ENCODE measurements at regions not wholly inside any gene's neighbourhood (a gene's known extent, or its start where the extent isn't known, plus 50 kb on each side); places are given as distances from the start of the nearest gene placed in this dataset.

- Histone ChIP-seq H3K9me3 (ENCODE audit: low read length) (no peaks in the 10 kb centered on the region), H2AFZ (ENCODE audit: low read length) (no peak overlapping the region), H4K20me1 (ENCODE audit: insufficient read depth, low read length) (no peaks in the 10 kb centered on the region), H3F3A (ENCODE audit: insufficient read depth, low read length) (no peaks in the 10 kb centered on the region), H3K36me3 (ENCODE audit: insufficient read depth, low read length) (no peaks in the 10 kb centered on the region), H3K27me3 (ENCODE audit: insufficient read depth, low read length) (no peaks in the 10 kb centered on the region), H3K79me2 (ENCODE audit: insufficient read depth, low read length) (no peaks in the 10 kb centered on the region), H3K4me3 (ENCODE audit: low read depth, low read length, poor library complexity, severe bottlenecking) (no peak overlapping the region), H3K4me2 (ENCODE audit: low read length) (no peak overlapping the region), H3K4me1 (ENCODE audit: insufficient read depth, low read length, severe bottlenecking) (peaks cover 23% of the 10 kb centered on the region), H3K9me2 (ENCODE audit: low read depth, low read length) (no peaks in the 10 kb centered on the region), H3K27ac (ENCODE audit: low read depth, low read length, poor library complexity, severe bottlenecking) (no peak overlapping the region), H3K9ac (ENCODE audit: low read length) (no peak overlapping the region)
- TF ChIP-seq EZH2 (IDR thresholded peaks at IDR 0.05; ENCODE audit: borderline replicate concordance, low read length): no peak
- TF ChIP-seq CTCF (IDR thresholded peaks at IDR 0.05; ENCODE audit: low read length): no peak
Measured at GRCh38 chr6:12481850-12482249, 191.7 kb downstream of the EDN1 start.

GRCh38 chr6:12482386-12483375 is 192.5 kb downstream of the EDN1 start:
- Histone ChIP-seq H3K9me3 (ENCODE audit: low read length) (no peaks in the 10 kb centered on the region), H3K27me3 (ENCODE audit: insufficient read depth, low read length) (no peaks in the 10 kb centered on the region), H3K4me3 (ENCODE audit: low read depth, low read length, poor library complexity, severe bottlenecking) (peak overlapping the region; percentile 50), H3K27ac (ENCODE audit: low read depth, low read length, poor library complexity, severe bottlenecking) (peak overlapping the region; percentile 52), H3K4me1 (ENCODE audit: insufficient read depth, low read length, severe bottlenecking) (peaks cover 23% of the 10 kb centered on the region), H3K9ac (ENCODE audit: low read length) (peak overlapping the region; percentile 64), H3K36me3 (ENCODE audit: insufficient read depth, low read length) (no peaks in the 10 kb centered on the region), H4K20me1 (ENCODE audit: insufficient read depth, low read length) (no peaks in the 10 kb centered on the region), H3K79me2 (ENCODE audit: insufficient read depth, low read length) (no peaks in the 10 kb centered on the region), H3K4me2 (ENCODE audit: low read length) (peak overlapping the region; percentile 76), H3F3A (ENCODE audit: insufficient read depth, low read length) (no peaks in the 10 kb centered on the region), H3K9me2 (ENCODE audit: low read depth, low read length) (no peaks in the 10 kb centered on the region), H2AFZ (ENCODE audit: low read length) (peak overlapping the region; percentile 96)
- TF ChIP-seq CTCF (IDR thresholded peaks at IDR 0.05; ENCODE audit: low read length): peak; percentile 51
- no peak for TF ChIP-seq EZH2 (IDR thresholded peaks at IDR 0.05; ENCODE audit: borderline replicate concordance, low read length)

GRCh38 chr6:12483712-12484111 is 193.6 kb downstream of the EDN1 start:
- H4K20me1 ChIP-seq (ENCODE audit: insufficient read depth, low read length): no peaks in the 10 kb centered on the region
- peaks cover 23% of the 10 kb centered on the region for H3K4me1 ChIP-seq (ENCODE audit: insufficient read depth, low read length, severe bottlenecking)
- no peaks in the 10 kb centered on the region for H3K79me2 ChIP-seq (ENCODE audit: insufficient read depth, low read length)
- H3K4me3 ChIP-seq (ENCODE audit: low read depth, low read length, poor library complexity, severe bottlenecking): peak overlapping the region; percentile 50
- H3K27me3 ChIP-seq (ENCODE audit: insufficient read depth, low read length): no peaks in the 10 kb centered on the region
- H3K9me3 ChIP-seq (ENCODE audit: low read length): no peaks in the 10 kb centered on the region
- no peaks in the 10 kb centered on the region for H3F3A ChIP-seq (ENCODE audit: insufficient read depth, low read length)
- H3K36me3 ChIP-seq (ENCODE audit: insufficient read depth, low read length): no peaks in the 10 kb centered on the region
- H3K9ac ChIP-seq (ENCODE audit: low read length): peak overlapping the region; percentile 64
- H3K4me2 ChIP-seq (ENCODE audit: low read length): peak overlapping the region; percentile 76
- no peak for TF ChIP-seq EZH2 (IDR thresholded peaks at IDR 0.05; ENCODE audit: borderline replicate concordance, low read length)
- no peak for TF ChIP-seq CTCF (IDR thresholded peaks at IDR 0.05; ENCODE audit: low read length)
- peak overlapping the region; percentile 96 for H2AFZ ChIP-seq (ENCODE audit: low read length)
- peak overlapping the region; percentile 52 for H3K27ac ChIP-seq (ENCODE audit: low read depth, low read length, poor library complexity, severe bottlenecking)
- no peaks in the 10 kb centered on the region for H3K9me2 ChIP-seq (ENCODE audit: low read depth, low read length)
